SK-N-SH treated with all-trans-retinoic acid at 6 μM for 48 hours (cell line): ENCODE measurements at regions not wholly inside any gene's neighbourhood (a gene's known extent, or its start where the extent isn't known, plus 50 kb on each side); places are given as distances from the start of the nearest gene placed in this dataset.

Experiments
- ARNTL ChIP-seq: fragments of 450-650 bp; formaldehyde crosslinking; IDR thresholded peaks from 2 replicates; pipeline ENCODE4 v1.5.0; 2020; ENCODE audit warnings: low read depth, mild to moderate bottlenecking, moderate library complexity, borderline replicate concordance
- BACH2 ChIP-seq: fragments of 250-450 bp; sonication (Bioruptor Pico); IDR thresholded peaks from 2 replicates; pipeline ENCODE4 v1.9.0; 2021; ENCODE audit warnings: mild to moderate bottlenecking, borderline replicate concordance
- OSR1 ChIP-seq: fragments of 250-450 bp; sonication (Bioruptor Pico); IDR thresholded peaks from 2 replicates; pipeline ENCODE4 v1.8.0; 2022; ENCODE audit warnings: moderate library complexity, mild to moderate bottlenecking, inconsistent platforms
- TOX ChIP-seq: fragments of 250-450 bp; sonication (Bioruptor Pico); IDR thresholded peaks from 2 replicates; pipeline ENCODE4 v1.8.0; 2021; ENCODE audit warnings: mild to moderate bottlenecking, moderate library complexity, borderline replicate concordance
- ZFP30 ChIP-seq: fragments of 450-650 bp; formaldehyde crosslinking; IDR thresholded peaks from 2 replicates; pipeline ENCODE4 v1.5.0; 2022; ENCODE audit warnings: mild to moderate bottlenecking, moderate library complexity
- ZNF565 ChIP-seq: fragments of 450-650 bp; formaldehyde crosslinking; conservative IDR thresholded peaks from 2 replicates; pipeline ENCODE4 v1.5.0; 2020; ENCODE audit warnings: low read depth, mild to moderate bottlenecking, moderate library complexity
- ZNF8 ChIP-seq: fragments of 450-650 bp; formaldehyde crosslinking; IDR thresholded peaks from 2 replicates; pipeline ENCODE4 v1.5.0; 2020; ENCODE audit warnings: mild to moderate bottlenecking, moderate library complexity
- TF ChIP-seq, protein P1 (sequence below): fragments of 250-450 bp; sonication (Bioruptor Pico); IDR thresholded peaks from 2 replicates; pipeline ENCODE4 v1.8.0; 2020; ENCODE audit warnings: mild to moderate bottlenecking, moderate library complexity, borderline replicate concordance
- TF ChIP-seq, protein P2 (sequence below): fragments of 250-450 bp; sonication (Bioruptor Pico); IDR thresholded peaks from 2 replicates; pipeline ENCODE4 v1.5.1; 2020; ENCODE audit warnings: low read depth, mild to moderate bottlenecking, moderate library complexity
- TF ChIP-seq, protein P3 (sequence below): fragments of 250-450 bp; sonication (Bioruptor Pico); IDR thresholded peaks from 2 replicates; pipeline ENCODE4 v1.8.0; 2021; ENCODE audit warnings: low read depth, mild to moderate bottlenecking, moderate library complexity, borderline replicate concordance

DNA sequence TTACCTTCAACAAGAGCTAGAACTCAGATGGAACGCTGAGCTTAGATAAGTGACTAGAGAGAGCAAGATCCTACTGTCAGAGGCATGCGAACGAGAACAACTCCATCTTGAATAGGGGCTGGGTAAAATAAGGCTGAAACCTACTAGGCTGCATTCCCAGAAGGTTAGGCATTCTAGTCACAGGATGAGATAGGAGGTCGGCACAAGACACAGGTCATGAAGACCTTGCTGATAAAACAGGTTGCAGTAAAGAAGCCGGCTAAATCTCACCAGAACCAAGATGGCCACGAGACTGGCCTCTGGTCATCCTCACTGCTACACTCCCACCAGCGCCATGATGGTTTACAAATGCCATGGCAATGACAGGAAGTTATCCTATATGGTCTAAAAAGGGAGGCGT is 59.6 kb upstream of the PLEKHG3 start:
- TF ChIP-seq, protein P1, sequence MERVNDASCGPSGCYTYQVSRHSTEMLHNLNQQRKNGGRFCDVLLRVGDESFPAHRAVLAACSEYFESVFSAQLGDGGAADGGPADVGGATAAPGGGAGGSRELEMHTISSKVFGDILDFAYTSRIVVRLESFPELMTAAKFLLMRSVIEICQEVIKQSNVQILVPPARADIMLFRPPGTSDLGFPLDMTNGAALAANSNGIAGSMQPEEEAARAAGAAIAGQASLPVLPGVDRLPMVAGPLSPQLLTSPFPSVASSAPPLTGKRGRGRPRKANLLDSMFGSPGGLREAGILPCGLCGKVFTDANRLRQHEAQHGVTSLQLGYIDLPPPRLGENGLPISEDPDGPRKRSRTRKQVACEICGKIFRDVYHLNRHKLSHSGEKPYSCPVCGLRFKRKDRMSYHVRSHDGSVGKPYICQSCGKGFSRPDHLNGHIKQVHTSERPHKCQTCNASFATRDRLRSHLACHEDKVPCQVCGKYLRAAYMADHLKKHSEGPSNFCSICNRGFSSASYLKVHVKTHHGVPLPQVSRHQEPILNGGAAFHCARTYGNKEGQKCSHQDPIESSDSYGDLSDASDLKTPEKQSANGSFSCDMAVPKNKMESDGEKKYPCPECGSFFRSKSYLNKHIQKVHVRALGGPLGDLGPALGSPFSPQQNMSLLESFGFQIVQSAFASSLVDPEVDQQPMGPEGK (CRISPR knock-in tag) = no peak
- no peak for TF ChIP-seq BACH2
- TF ChIP-seq ZNF8 (CRISPR knock-in tag) = no peak
- no peak for TF ChIP-seq ZFP30
- TF ChIP-seq ZNF565 (CRISPR knock-in tag) = no peak
- TF ChIP-seq, protein P2, sequence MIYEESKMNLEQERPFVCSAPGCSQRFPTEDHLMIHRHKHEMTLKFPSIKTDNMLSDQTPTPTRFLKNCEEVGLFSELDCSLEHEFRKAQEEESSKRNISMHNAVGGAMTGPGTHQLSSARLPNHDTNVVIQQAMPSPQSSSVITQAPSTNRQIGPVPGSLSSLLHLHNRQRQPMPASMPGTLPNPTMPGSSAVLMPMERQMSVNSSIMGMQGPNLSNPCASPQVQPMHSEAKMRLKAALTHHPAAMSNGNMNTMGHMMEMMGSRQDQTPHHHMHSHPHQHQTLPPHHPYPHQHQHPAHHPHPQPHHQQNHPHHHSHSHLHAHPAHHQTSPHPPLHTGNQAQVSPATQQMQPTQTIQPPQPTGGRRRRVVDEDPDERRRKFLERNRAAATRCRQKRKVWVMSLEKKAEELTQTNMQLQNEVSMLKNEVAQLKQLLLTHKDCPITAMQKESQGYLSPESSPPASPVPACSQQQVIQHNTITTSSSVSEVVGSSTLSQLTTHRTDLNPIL (CRISPR knock-in tag) = no peak
- TF ChIP-seq OSR1 (CRISPR knock-in tag) = no peak
- TF ChIP-seq ARNTL = no peak
- TF ChIP-seq, protein P3, sequence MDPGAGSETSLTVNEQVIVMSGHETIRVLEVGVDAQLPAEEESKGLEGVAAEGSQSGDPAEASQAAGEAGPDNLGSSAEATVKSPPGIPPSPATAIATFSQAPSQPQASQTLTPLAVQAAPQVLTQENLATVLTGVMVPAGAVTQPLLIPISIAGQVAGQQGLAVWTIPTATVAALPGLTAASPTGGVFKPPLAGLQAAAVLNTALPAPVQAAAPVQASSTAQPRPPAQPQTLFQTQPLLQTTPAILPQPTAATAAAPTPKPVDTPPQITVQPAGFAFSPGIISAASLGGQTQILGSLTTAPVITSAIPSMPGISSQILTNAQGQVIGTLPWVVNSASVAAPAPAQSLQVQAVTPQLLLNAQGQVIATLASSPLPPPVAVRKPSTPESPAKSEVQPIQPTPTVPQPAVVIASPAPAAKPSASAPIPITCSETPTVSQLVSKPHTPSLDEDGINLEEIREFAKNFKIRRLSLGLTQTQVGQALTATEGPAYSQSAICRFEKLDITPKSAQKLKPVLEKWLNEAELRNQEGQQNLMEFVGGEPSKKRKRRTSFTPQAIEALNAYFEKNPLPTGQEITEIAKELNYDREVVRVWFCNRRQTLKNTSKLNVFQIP (CRISPR knock-in tag) = no peak
- no peak for TF ChIP-seq TOX (CRISPR knock-in tag)
